KMS-11 (cell line): ENCODE measurements at regions not wholly inside any gene's neighbourhood (a gene's known extent, or its start where the extent isn't known, plus 50 kb on each side); places are given as distances from the start of the nearest gene placed in this dataset.

Source experiments
- H2AFZ ChIP-seq: fragments of 200-600 bp; sonication (generic); 2 replicates; pipeline ENCODE4 v1.6.1; 2016; ENCODE audit warnings: antibody characterized with exemption, mixed run types, low read depth
- H3K27ac ChIP-seq: fragments of 200-600 bp; sonication (generic); 2 replicates; pipeline ENCODE4 v1.6.1; 2016; ENCODE audit warnings: mild to moderate bottlenecking, mixed run types
- H3K27me3 ChIP-seq: fragments of 200-600 bp; sonication (generic); 2 replicates; pipeline ENCODE4 v1.6.1; 2017; ENCODE audit warnings: mild to moderate bottlenecking, low read depth, mixed run types, moderate library complexity; ENCODE audit not compliant: insufficient read depth
- H3K36me3 ChIP-seq: fragments of 200-600 bp; sonication (generic); 2 replicates; pipeline ENCODE4 v1.6.1; 2017; ENCODE audit warnings: mild to moderate bottlenecking, mixed run types; ENCODE audit not compliant: insufficient read depth
- H3K4me1 ChIP-seq: fragments of 200-600 bp; sonication (generic); 2 replicates; pipeline ENCODE4 v1.6.1; 2016; ENCODE audit warnings: mild to moderate bottlenecking, low read depth, mixed run types; ENCODE audit not compliant: poor library complexity, severe bottlenecking
- H3K4me2 ChIP-seq: fragments of 200-600 bp; sonication (generic); 2 replicates; pipeline ENCODE4 v1.7.0; 2016; ENCODE audit warnings: mild to moderate bottlenecking, mixed run types
- H3K4me3 ChIP-seq: fragments of 200-600 bp; sonication (generic); IDR thresholded peaks from 2 replicates; pipeline ENCODE4 v1.6.1; 2017; ENCODE audit warnings: low read depth, low read length, mixed read lengths; ENCODE audit not compliant: insufficient read depth
- H3K79me2 ChIP-seq: fragments of 200-600 bp; sonication (generic); 2 replicates; pipeline ENCODE4 v1.6.1; 2016; ENCODE audit warnings: low read depth, mixed run types; ENCODE audit not compliant: insufficient read depth
- H3K9ac ChIP-seq: fragments of 200-600 bp; sonication (generic); 2 replicates; pipeline ENCODE4 v1.6.1; 2016; ENCODE audit warnings: mild to moderate bottlenecking, mixed run types
- H4K20me1 ChIP-seq: fragments of 200-600 bp; sonication (generic); 2 replicates; pipeline ENCODE4 v1.6.1; 2016; ENCODE audit warnings: mild to moderate bottlenecking, mixed run types; ENCODE audit not compliant: insufficient read depth
- TF ChIP-seq, protein P1 (sequence below): fragments of 200-600 bp; sonication (generic); conservative IDR thresholded peaks from 2 replicates; pipeline ENCODE4 v1.6.1; 2017; ENCODE audit warnings: low read depth, mild to moderate bottlenecking, antibody characterized with exemption, low read length, moderate library complexity, mixed read lengths

DNA sequence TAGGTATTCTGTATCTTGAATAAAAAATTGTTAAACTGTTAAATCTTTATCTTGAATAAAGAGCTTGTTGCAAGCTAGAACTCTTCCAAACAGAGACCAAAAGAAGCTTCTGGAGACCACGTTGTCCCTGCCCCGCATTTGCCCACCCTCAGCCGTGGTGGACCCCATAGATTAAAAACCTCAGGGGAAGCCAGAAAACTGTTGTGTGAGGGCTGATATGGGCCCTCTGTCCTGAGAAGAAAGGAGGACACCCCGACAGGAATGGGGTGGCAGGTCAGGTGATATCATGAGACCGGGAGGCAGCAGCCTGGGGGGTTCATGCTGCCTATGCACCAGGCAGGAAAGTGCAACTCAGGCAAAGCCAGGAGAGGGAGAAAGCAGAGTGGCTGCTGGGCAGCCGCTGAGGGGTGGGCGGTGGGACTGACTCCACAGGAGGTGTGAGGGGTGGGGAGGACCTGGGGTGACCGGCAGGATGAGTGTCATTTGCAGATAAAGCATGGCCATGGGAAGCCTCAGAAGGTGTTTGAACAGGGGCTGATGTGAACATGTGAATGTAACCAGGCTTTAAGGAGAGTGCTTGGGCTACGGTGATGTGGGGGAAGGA is 147.8 kb downstream of the IRF8 start:
- no peak overlapping the region for H3K4me2 ChIP-seq
- H3K4me3 ChIP-seq, result no peak overlapping the region
- H2AFZ ChIP-seq, result no peak overlapping the region
- H3K27me3 ChIP-seq, result peaks cover 26% of the 10 kb centered on the region; the same call in 1 of the 2 replicates
- H3K79me2 ChIP-seq, result no peaks in the 10 kb centered on the region
- H3K4me1 ChIP-seq, result no peaks in the 10 kb centered on the region
- TF ChIP-seq, protein P1, sequence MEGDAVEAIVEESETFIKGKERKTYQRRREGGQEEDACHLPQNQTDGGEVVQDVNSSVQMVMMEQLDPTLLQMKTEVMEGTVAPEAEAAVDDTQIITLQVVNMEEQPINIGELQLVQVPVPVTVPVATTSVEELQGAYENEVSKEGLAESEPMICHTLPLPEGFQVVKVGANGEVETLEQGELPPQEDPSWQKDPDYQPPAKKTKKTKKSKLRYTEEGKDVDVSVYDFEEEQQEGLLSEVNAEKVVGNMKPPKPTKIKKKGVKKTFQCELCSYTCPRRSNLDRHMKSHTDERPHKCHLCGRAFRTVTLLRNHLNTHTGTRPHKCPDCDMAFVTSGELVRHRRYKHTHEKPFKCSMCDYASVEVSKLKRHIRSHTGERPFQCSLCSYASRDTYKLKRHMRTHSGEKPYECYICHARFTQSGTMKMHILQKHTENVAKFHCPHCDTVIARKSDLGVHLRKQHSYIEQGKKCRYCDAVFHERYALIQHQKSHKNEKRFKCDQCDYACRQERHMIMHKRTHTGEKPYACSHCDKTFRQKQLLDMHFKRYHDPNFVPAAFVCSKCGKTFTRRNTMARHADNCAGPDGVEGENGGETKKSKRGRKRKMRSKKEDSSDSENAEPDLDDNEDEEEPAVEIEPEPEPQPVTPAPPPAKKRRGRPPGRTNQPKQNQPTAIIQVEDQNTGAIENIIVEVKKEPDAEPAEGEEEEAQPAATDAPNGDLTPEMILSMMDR, result no peak
- no peaks in the 10 kb centered on the region for H3K36me3 ChIP-seq
- H3K9ac ChIP-seq, result no peak overlapping the region
- no peaks in the 10 kb centered on the region for H4K20me1 ChIP-seq
- no peak overlapping the region for H3K27ac ChIP-seq

DNA sequence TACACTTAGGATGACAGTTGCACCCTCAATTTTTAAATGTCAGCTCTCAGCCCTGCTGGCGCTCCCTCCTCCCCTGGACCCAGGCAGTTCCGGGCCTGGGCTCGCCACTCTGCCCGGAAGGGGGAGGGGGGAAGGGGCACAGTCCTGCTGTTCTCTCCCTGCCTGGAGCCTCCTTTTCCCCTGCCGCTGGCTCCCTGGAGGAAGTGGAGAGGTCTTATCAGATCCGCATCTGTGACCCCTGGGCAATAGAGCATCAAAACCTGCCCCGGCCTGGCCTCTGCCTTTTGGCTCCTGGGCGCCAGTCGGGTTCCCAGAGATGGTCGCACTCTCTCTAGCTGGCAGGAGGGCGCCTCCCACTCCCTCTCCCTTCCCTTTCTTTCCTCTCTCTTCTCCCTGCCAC is 149.3 kb downstream of the IRF8 start:
- H3K79me2 ChIP-seq, result no peaks in the 10 kb centered on the region
- H3K4me2 ChIP-seq, result no peak overlapping the region
- no peaks in the 10 kb centered on the region for H3K4me1 ChIP-seq

DNA sequence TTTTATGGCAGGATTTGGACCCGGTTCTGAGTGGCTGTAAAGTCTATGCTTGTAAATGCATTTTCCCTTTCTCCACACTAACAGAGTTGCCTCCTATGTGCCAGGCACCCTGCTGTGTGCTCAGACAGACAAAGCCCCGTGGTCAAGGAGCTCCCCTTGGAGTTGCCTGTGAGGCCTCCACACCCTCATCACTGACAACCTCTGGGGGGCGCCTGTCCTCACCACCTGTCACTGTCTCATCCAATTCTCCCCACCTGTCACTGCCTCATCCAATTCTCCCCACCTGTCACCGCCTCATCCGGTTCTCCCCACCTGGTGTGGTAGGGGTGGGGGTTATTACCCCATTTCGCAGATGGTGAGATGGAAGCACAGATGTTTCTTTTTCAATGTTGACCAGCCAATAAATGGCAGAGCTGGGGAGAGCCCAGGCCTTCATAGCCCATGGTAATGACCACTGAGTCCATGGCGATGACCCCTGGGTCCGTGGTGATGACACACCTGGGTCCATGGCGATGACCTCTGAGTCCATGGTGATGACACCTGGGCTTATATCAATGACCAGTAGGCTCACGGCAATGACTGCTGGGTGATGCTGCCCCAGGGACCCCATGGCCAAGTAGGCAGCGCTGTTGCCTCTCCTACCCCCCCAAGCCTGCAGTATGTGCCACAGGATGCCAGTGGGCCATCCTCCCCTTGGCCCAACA is 150.1 kb downstream of the IRF8 start:
- no peaks in the 10 kb centered on the region for H3K36me3 ChIP-seq
- no peak overlapping the region for H3K9ac ChIP-seq
- TF ChIP-seq, protein P1, result no peak
- no peak overlapping the region for H3K27ac ChIP-seq
- H3K4me2 ChIP-seq, result no peak overlapping the region
- H3K79me2 ChIP-seq, result no peaks in the 10 kb centered on the region
- H3K4me3 ChIP-seq, result no peak overlapping the region
- H4K20me1 ChIP-seq, result no peaks in the 10 kb centered on the region
- peaks cover 21% of the 10 kb centered on the region; the same call in 1 of the 2 replicates for H3K27me3 ChIP-seq
- no peaks in the 10 kb centered on the region for H3K4me1 ChIP-seq
- H2AFZ ChIP-seq, result no peak overlapping the region

More for the DNA sequence above, 149.3 kb downstream of the IRF8 start:
- H3K9ac ChIP-seq, result no peak overlapping the region
- H2AFZ ChIP-seq, result no peak overlapping the region
- TF ChIP-seq, protein P1, result no peak
- no peaks in the 10 kb centered on the region for H3K36me3 ChIP-seq
- H3K4me3 ChIP-seq, result no peak overlapping the region
- no peak overlapping the region for H3K27ac ChIP-seq
- H3K27me3 ChIP-seq, result peaks cover 21% of the 10 kb centered on the region; the same call in 1 of the 2 replicates
- no peaks in the 10 kb centered on the region for H4K20me1 ChIP-seq

DNA sequence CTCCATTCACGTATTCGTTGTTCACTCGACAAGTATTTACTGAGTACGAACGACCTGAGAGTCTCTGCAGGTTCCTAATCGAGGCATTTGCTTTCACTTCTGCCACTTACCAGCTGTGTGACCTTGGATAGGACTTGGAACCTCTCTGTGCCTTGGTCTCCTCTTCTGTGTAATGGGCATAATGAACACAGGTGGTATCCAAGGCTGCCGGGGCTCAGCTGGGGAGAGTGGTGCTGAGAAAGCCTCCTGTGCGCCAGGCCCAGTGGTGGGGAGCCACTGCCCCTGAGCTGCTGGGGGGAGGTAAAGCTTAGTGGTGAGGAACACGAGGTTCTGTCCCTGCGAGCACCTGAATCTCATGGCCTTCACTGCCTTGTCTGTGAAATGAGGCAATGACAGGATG is 150.7 kb downstream of the IRF8 start:
- Histone ChIP-seq H2AFZ (no peak overlapping the region), H3K4me2 (no peak overlapping the region), H4K20me1 (no peaks in the 10 kb centered on the region), H3K4me3 (no peak overlapping the region), H3K36me3 (no peaks in the 10 kb centered on the region), H3K9ac (no peak overlapping the region), H3K27ac (no peak overlapping the region), H3K79me2 (no peaks in the 10 kb centered on the region), H3K27me3 (peaks cover 21% of the 10 kb centered on the region; the same call in 1 of the 2 replicates), H3K4me1 (no peaks in the 10 kb centered on the region)
- TF ChIP-seq, protein P1, result no peak
